Epithelial cell of proximal tubule (primary cell): ENCODE measurements at regions not wholly inside any gene's neighbourhood (a gene's known extent, or its start where the extent isn't known, plus 50 kb on each side); places are given as distances from the start of the nearest gene placed in this dataset.

Source experiments
- DNase-seq: peaks from one replicate; pipeline ENCODE4 v3.0.0-alpha.2; 2011; ENCODE audit warnings: low read depth
- H3K4me3 ChIP-seq: 2 replicates; pipeline ENCODE4 v1.5.1; 2011; ENCODE audit warnings: low read depth, mild to moderate bottlenecking, low read length
- TF ChIP-seq, protein P1 (sequence below): conservative IDR thresholded peaks from 2 replicates; pipeline ENCODE4 v1.5.1; 2012; ENCODE audit warnings: low read depth, mild to moderate bottlenecking, low read length

DNA sequence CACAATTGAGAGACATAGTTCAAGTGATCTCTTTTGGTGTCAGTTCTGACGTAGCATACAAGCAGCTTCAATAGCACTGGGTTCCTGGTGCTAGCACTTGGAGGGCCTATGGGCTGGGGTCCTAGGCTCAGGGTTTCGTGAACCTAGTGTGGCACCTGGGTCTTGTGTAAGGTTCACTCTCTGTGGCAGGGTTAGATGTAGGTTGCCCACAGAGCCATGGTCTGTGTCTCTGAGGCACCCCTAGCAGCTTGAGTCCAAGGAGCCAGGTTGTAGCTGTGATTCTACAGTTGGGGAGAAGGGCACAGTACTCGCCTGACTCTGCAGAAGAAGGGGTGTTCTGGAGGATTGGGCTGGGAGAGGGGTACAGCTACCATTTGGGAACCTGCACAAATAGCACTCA, 282.6 kb upstream of the LRRC3B start:
- no peak for DNase-seq
- H3K4me3 ChIP-seq, result no peak overlapping the region
- TF ChIP-seq, protein P1, sequence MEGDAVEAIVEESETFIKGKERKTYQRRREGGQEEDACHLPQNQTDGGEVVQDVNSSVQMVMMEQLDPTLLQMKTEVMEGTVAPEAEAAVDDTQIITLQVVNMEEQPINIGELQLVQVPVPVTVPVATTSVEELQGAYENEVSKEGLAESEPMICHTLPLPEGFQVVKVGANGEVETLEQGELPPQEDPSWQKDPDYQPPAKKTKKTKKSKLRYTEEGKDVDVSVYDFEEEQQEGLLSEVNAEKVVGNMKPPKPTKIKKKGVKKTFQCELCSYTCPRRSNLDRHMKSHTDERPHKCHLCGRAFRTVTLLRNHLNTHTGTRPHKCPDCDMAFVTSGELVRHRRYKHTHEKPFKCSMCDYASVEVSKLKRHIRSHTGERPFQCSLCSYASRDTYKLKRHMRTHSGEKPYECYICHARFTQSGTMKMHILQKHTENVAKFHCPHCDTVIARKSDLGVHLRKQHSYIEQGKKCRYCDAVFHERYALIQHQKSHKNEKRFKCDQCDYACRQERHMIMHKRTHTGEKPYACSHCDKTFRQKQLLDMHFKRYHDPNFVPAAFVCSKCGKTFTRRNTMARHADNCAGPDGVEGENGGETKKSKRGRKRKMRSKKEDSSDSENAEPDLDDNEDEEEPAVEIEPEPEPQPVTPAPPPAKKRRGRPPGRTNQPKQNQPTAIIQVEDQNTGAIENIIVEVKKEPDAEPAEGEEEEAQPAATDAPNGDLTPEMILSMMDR, result no peak

- TF ChIP-seq, protein P1, result no peak
- no peak overlapping the region for H3K4me3 ChIP-seq
- DNase-seq, result no peak
Measured at GRCh38 chr3:26343647-26344046, 278.9 kb upstream of the LRRC3B start.

- TF ChIP-seq, protein P1, result no peak
- no peak for DNase-seq
- H3K4me3 ChIP-seq, result no peak overlapping the region
Measured at GRCh38 chr3:26345613-26346012, 277.0 kb upstream of the LRRC3B start.

- DNase-seq, result no peak
- H3K4me3 ChIP-seq, result no peak overlapping the region
- TF ChIP-seq, protein P1, result no peak
Measured at GRCh38 chr3:26346497-26346896, 276.1 kb upstream of the LRRC3B start.

GRCh38 chr3:26347150-26347549, 275.4 kb upstream of the LRRC3B start:
- no peak for DNase-seq
- no peak overlapping the region for H3K4me3 ChIP-seq
- TF ChIP-seq, protein P1, result no peak

DNA sequence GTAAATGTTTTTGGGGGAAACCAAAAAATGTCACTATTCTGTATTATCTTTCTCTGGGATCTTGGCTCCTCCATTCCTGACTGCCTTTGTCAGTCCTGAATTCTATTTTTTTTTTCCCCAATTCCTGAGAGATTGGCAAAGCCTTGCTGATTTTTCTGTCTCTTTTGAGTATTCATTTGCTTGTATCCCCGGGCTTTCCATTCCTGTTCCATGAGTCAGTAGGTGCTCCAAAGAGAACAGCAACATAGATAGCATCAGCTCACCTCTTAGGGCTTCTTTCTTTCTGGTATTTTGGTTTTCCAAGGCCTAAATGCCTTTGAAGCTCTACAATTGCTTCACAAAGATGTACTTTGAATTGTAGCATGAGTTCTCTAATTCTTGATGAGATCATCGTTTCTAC, 271.7 kb upstream of the LRRC3B start:
- H3K4me3 ChIP-seq, result no peak overlapping the region
- TF ChIP-seq, protein P1, result no peak
- DNase-seq, result no peak

GRCh38 chr3:26353097-26353496, 269.5 kb upstream of the LRRC3B start:
- DNase-seq, result no peak
- TF ChIP-seq, protein P1, result no peak
- no peak overlapping the region for H3K4me3 ChIP-seq
